Mesendoderm (in vitro differentiated cells): ENCODE measurements at regions not wholly inside any gene's neighbourhood (a gene's known extent, or its start where the extent isn't known, plus 50 kb on each side); places are given as distances from the start of the nearest gene placed in this dataset.

Experiments
- DNase-seq: peaks from one replicate; pipeline ENCODE4 v3.0.0; 2013
- H2AK5ac ChIP-seq: 2 replicates; pipeline ENCODE4 v1.6.1; 2013; ENCODE audit warnings: low read length, inconsistent platforms
- H2BK120ac ChIP-seq: 2 replicates; pipeline ENCODE4 v1.6.1; 2013; ENCODE audit warnings: low read depth, mild to moderate bottlenecking, low read length, moderate library complexity, mixed read lengths
- H2BK15ac ChIP-seq: replicated peaks from 2 replicates; pipeline ENCODE4 v1.6.1; 2013; ENCODE audit warnings: low read depth, mild to moderate bottlenecking, moderate library complexity
- H2BK5ac ChIP-seq: 2 replicates; pipeline ENCODE4 v1.6.1; 2013; ENCODE audit warnings: low read length, inconsistent platforms
- H3K18ac ChIP-seq: 2 replicates; pipeline ENCODE4 v1.6.1; 2013; ENCODE audit warnings: mild to moderate bottlenecking, low read length, mixed read lengths
- H3K23ac ChIP-seq: one replicate; pipeline ENCODE4 v1.6.1; 2013; ENCODE audit warnings: low read length
- H3K27ac ChIP-seq: 2 replicates; pipeline ENCODE4 v1.5.1; 2013; ENCODE audit warnings: low read depth, mild to moderate bottlenecking, inconsistent platforms, low read length, moderate library complexity
- H3K27me3 ChIP-seq: 2 replicates; pipeline ENCODE4 v1.6.1; 2013; ENCODE audit warnings: low read length, control low read depth, mild to moderate bottlenecking, inconsistent platforms; ENCODE audit not compliant: insufficient read depth, poor library complexity
- H3K36me3 ChIP-seq: 2 replicates; pipeline ENCODE4 v1.6.1; 2013; ENCODE audit warnings: low read length, inconsistent platforms; ENCODE audit not compliant: control insufficient read depth, insufficient read depth
- H3K4ac ChIP-seq: one replicate; pipeline ENCODE4 v1.6.1; 2013; ENCODE audit warnings: low read depth, mild to moderate bottlenecking, low read length, moderate library complexity
- H3K4me1 ChIP-seq: 2 replicates; pipeline ENCODE4 v1.6.1; 2013; ENCODE audit warnings: low read depth, low read length, inconsistent platforms; ENCODE audit not compliant: control insufficient read depth
- H3K4me2 ChIP-seq: 2 replicates; pipeline ENCODE4 v1.6.1; 2013; ENCODE audit warnings: low read length
- H3K4me3 ChIP-seq: 2 replicates; pipeline ENCODE4 v1.5.1; 2013; ENCODE audit warnings: mild to moderate bottlenecking, low read length
- H3K56ac ChIP-seq: one replicate; pipeline ENCODE4 v1.6.1; 2013; ENCODE audit warnings: low read length
- H3K79me1 ChIP-seq: 2 replicates; pipeline ENCODE4 v1.6.1; 2013; ENCODE audit warnings: low read length, inconsistent platforms
- H3K79me2 ChIP-seq: 2 replicates; pipeline ENCODE4 v1.6.1; 2013; ENCODE audit warnings: mild to moderate bottlenecking, low read length; ENCODE audit not compliant: control insufficient read depth, insufficient read depth
- H3K9ac ChIP-seq: 2 replicates; pipeline ENCODE4 v1.6.1; 2013; ENCODE audit warnings: low read length, inconsistent platforms
- H4K5ac ChIP-seq: one replicate; pipeline ENCODE4 v1.6.1; 2013; ENCODE audit warnings: low read length
- H4K8ac ChIP-seq: one replicate; pipeline ENCODE4 v1.6.1; 2013; ENCODE audit warnings: low read depth, mild to moderate bottlenecking, control low read depth, low read length, moderate library complexity
- WGBS: extraction: QIAGEN DNeasy Blood & Tissue Kit; methylation state at CpG from one replicate; pipeline ENCODE4 v1.1.7; 2013; ENCODE audit warnings: low lambda C conversion rate, missing lambda C conversion rate; ENCODE audit not compliant: insufficient coverage; ENCODE audit errors: extremely low coverage; 5-methylcytosine and 5-hydroxymethylcytosine counted together

DNA sequence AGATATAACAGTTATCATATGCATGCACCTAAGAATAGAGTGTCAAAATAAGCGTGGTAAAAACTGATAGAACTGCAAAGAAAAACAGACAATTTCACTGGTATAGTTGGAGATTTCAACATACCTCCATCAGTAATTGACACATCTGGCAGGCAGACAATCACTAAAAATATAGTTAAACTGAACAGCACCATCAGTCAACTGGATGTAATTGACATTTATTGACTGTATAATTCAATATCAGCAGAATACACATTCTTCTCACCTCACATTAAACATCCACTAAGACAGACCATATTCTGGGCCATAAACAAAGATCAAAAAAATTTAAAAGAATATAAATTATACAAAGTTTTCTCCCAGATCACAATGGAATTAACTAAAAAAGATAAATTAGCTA is 378.5 kb upstream of the RGPD4 start:
- no peak overlapping the region for H2BK5ac ChIP-seq
- no peaks in the 10 kb centered on the region for H3K36me3 ChIP-seq
- no peak overlapping the region for H3K4ac ChIP-seq
- H3K4me3 ChIP-seq = no peak overlapping the region
- H2AK5ac ChIP-seq = no peak overlapping the region
- no peaks in the 10 kb centered on the region for H3K79me2 ChIP-seq
- H3K27me3 ChIP-seq = no peaks in the 10 kb centered on the region
- no peak overlapping the region for H3K27ac ChIP-seq
- H3K56ac ChIP-seq = no peak overlapping the region
- no peaks in the 10 kb centered on the region for H3K79me1 ChIP-seq
- no peaks in the 10 kb centered on the region for H3K4me1 ChIP-seq
- H4K5ac ChIP-seq = no peak overlapping the region
- H3K23ac ChIP-seq = no peak overlapping the region
- H3K4me2 ChIP-seq = no peak overlapping the region
- no peak overlapping the region for H3K18ac ChIP-seq
- H4K8ac ChIP-seq = no peak overlapping the region
- WGBS = no CpG with 5 or more reads among the region's 1 CpG
- H3K9ac ChIP-seq = no peak overlapping the region
- no peak overlapping the region for H2BK120ac ChIP-seq
- no peak for DNase-seq
- H2BK15ac ChIP-seq = no peak overlapping the region

DNA sequence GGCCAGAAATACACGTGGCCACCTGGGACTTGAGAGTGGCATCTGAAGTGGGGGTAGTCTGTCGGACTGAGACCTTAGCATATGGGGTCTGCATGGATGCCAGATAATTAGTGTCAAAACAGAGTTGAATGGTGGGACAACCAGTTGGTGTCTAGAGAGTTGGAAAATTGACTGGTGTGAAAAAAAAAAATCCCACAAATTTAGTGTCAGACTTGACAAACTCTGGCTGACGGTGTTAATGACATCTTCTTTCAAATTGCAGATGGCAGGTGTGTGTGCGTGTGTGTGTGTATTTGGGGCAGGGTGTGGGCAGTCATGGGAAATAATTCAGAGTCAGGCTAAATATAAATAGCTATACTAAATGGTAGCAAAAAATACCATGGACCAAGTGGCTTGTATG is 365.4 kb upstream of the RGPD4 start:
- Histone ChIP-seq H3K4me1 (no peaks in the 10 kb centered on the region), H3K27ac (no peak overlapping the region), H3K4ac (no peak overlapping the region), H3K56ac (no peak overlapping the region), H3K79me1 (no peaks in the 10 kb centered on the region), H2BK15ac (no peak overlapping the region), H3K36me3 (no peaks in the 10 kb centered on the region), H3K4me3 (no peak overlapping the region), H3K27me3 (no peaks in the 10 kb centered on the region), H3K9ac (no peak overlapping the region), H4K5ac (no peak overlapping the region), H3K79me2 (no peaks in the 10 kb centered on the region), H2BK120ac (no peak overlapping the region), H2AK5ac (no peak overlapping the region), H3K4me2 (no peak overlapping the region), H4K8ac (no peak overlapping the region), H3K18ac (no peak overlapping the region), H2BK5ac (no peak overlapping the region), H3K23ac (no peak overlapping the region)
- DNase-seq = no peak
- WGBS = no CpG with 5 or more reads among the region's 4 CpGs

GRCh38 chr2:107462181-107462580 is 364.5 kb upstream of the RGPD4 start:
- Histone ChIP-seq H3K4me1 (no peaks in the 10 kb centered on the region), H4K5ac (no peak overlapping the region)
- WGBS = no CpG with 5 or more reads among the region's 2 CpGs

GRCh38 chr2:107466241-107466640 is 360.5 kb upstream of the RGPD4 start:
- DNase-seq = no peak
- WGBS = no CpG with 5 or more reads among the region's 2 CpGs
- Histone ChIP-seq H2BK15ac (no peak overlapping the region), H3K23ac (no peak overlapping the region), H4K8ac (no peak overlapping the region), H3K79me2 (no peaks in the 10 kb centered on the region), H3K27me3 (no peaks in the 10 kb centered on the region), H4K5ac (no peak overlapping the region), H3K4me3 (no peak overlapping the region), H3K9ac (no peak overlapping the region), H2BK120ac (no peak overlapping the region), H2BK5ac (no peak overlapping the region), H2AK5ac (no peak overlapping the region), H3K4me1 (no peaks in the 10 kb centered on the region), H3K4ac (no peak overlapping the region), H3K79me1 (no peaks in the 10 kb centered on the region), H3K18ac (no peak overlapping the region), H3K56ac (no peak overlapping the region), H3K27ac (no peak overlapping the region), H3K36me3 (no peaks in the 10 kb centered on the region), H3K4me2 (no peak overlapping the region)

More at GRCh38 chr2:107462181-107462580, 364.5 kb upstream of the RGPD4 start:
- no peak overlapping the region for H2BK120ac ChIP-seq
- H3K36me3 ChIP-seq = no peaks in the 10 kb centered on the region
- H2AK5ac ChIP-seq = no peak overlapping the region
- no peak overlapping the region for H2BK15ac ChIP-seq
- no peak overlapping the region for H3K23ac ChIP-seq
- no peak overlapping the region for H3K4ac ChIP-seq
- H3K27ac ChIP-seq = no peak overlapping the region
- no peaks in the 10 kb centered on the region for H3K79me2 ChIP-seq
- no peak overlapping the region for H3K56ac ChIP-seq
- H2BK5ac ChIP-seq = no peak overlapping the region
- H3K79me1 ChIP-seq = no peaks in the 10 kb centered on the region
- no peaks in the 10 kb centered on the region for H3K27me3 ChIP-seq
- H3K18ac ChIP-seq = no peak overlapping the region
- no peak overlapping the region for H3K4me2 ChIP-seq
- DNase-seq = no peak
- H3K9ac ChIP-seq = no peak overlapping the region
- no peak overlapping the region for H4K8ac ChIP-seq
- H3K4me3 ChIP-seq = no peak overlapping the region

DNA sequence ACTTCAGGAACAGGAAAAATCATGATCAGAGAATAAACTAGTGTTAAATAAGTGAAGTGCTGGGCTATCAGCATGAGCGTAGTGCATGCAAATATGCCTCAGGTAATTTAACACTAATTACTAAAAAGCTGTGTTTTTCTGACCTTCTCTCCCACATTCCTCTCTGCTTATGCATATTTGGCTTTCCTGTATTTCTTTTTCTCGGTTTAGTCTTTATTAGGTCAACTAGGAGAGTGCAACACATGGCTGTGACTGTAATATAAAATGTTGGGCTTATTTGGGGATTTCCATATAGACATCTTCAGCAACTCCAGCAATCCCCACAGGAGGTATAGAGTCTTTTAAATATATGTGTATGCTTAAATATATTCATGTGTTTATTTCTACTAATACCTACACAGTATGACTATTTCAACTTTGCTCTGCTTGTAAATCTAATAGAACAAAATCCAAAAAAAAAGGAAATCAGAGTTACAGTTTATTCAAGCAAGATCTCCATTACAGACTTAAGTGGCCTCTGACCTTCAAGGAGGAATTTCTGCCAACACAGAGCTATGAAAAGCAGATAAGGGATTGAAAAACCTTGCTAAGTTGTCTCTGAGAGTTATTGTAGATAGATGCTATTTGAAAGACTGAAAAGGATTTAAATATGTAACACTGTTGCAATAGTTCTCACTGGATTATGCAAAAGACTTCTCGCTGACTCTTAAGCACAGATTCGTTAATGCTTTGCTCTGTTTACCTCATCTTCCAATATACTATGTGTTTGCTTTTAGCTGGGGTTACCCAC is 359.5 kb upstream of the RGPD4 start:
- H4K8ac ChIP-seq = no peak overlapping the region
- H3K79me2 ChIP-seq = no peaks in the 10 kb centered on the region
- WGBS = no CpG with 5 or more reads among the region's 4 CpGs
- H3K9ac ChIP-seq = no peak overlapping the region
- no peaks in the 10 kb centered on the region for H3K27me3 ChIP-seq
- H3K4ac ChIP-seq = no peak overlapping the region
- no peak overlapping the region for H3K4me2 ChIP-seq
- H3K56ac ChIP-seq = no peak overlapping the region
- H3K4me3 ChIP-seq = no peak overlapping the region
- no peak overlapping the region for H2AK5ac ChIP-seq
- H3K36me3 ChIP-seq = no peaks in the 10 kb centered on the region
- H2BK5ac ChIP-seq = no peak overlapping the region
- no peak overlapping the region for H2BK15ac ChIP-seq
- no peaks in the 10 kb centered on the region for H3K4me1 ChIP-seq
- no peaks in the 10 kb centered on the region for H3K79me1 ChIP-seq
- no peak overlapping the region for H3K27ac ChIP-seq
- DNase-seq = no peak
- H2BK120ac ChIP-seq = no peak overlapping the region
- H3K18ac ChIP-seq = no peak overlapping the region
- H4K5ac ChIP-seq = no peak overlapping the region
- no peak overlapping the region for H3K23ac ChIP-seq
